HUDEP-2 (cell line): ENCODE measurements at regions not wholly inside any gene's neighbourhood (a gene's known extent, or its start where the extent isn't known, plus 50 kb on each side); places are given as distances from the start of the nearest gene placed in this dataset.

Experiments used
- DNase-seq, 76 experiments: peaks; one replicate each; lab custom pipeline; 2025; ENCODE audit not compliant: unreplicated experiment in 76 of 76; lab: John Stamatoyannopoulos, UW

DNA sequence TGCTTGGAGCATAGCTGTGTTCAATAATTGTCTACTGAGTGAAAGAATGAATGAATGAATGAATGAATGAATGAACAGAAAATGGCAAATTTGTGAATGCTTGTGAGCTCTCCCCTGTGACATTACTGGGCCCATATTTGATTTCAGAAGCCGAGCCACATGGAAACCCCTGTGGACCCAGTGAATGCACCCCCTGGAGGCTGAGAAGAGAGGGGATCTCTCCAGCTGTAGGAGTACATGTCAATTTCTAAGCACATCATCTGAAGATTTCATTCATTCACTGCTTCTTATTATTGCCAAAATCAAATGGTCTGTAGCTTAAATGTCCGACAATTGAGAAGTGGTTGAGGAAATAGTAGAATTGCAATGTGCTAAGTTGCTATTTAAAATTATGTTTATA, 58.3 kb upstream of the DOCK1 start:
- no peak for DNase-seq

GRCh38 chr10:126847666-126848065, 57.6 kb upstream of the DOCK1 start:
- DNase-seq = no peak

DNA sequence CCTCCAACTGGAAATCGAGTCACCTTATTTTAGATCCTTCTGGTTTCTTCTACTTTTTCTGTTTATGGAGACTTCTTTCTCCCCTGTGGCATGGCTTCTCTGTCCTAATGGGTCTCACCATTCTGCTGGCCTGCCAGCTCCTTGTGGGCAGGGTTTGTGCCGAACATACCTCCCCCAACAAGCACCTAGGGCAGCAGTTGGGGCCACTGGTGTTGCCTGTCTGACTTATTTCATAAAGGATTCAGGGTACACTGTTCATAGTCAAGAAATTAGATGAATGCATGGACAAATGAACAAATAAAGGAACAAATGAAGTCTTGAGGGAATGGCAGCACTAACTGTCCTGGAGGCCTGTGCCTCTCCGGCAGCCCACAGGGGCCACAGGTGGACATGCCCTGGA, 55.6 kb upstream of the DOCK1 start:
- no peak for DNase-seq

- DNase-seq = no peak
These were observed 53.7 kb upstream of the DOCK1 start for GRCh38 chr10:126851414-126852108.

DNA sequence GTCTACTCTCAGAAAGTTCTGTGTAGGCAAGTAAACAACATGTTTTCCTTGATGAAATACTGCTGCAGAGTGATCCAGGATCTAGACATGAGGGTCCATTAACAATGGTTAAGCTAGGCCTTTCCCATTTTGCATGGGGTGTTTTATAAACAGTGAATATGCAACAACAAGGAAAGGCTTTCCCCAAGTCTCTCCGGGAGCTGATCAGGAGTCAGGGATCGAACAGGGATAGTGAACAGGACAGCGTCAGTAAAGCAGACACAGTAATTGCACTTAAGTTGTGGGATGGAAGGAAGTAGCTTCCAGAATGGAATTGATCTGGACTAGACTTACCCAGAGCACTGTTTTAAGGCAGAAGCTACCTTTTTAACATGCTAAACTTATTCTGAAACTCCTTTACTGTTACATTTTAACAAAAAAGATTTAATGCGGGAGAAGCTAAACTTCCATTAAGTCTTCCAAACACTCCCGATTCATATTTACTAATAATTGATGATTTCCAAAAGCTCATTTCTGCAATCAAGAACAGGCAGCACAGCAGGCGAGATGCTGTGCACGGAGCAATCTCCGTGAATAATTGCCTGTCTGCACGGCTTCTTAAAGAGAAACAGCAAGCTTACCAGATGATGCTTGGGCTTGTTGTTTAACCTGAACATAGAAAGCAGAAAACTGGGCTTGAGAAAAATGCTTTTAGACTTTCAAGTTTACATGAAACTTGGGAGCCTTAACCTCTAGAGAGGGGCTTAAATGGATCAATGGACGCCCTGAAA, 50.3 kb upstream of the DOCK1 start:
- DNase-seq = no peak
